HUDEP-2 (cell line): ENCODE measurements at regions not wholly inside any gene's neighbourhood (a gene's known extent, or its start where the extent isn't known, plus 50 kb on each side); places are given as distances from the start of the nearest gene placed in this dataset.

Source experiments
- DNase-seq, 76 experiments: peaks; one replicate each; lab custom pipeline; 2025; ENCODE audit not compliant: unreplicated experiment in 76 of 76; lab: John Stamatoyannopoulos, UW

DNA sequence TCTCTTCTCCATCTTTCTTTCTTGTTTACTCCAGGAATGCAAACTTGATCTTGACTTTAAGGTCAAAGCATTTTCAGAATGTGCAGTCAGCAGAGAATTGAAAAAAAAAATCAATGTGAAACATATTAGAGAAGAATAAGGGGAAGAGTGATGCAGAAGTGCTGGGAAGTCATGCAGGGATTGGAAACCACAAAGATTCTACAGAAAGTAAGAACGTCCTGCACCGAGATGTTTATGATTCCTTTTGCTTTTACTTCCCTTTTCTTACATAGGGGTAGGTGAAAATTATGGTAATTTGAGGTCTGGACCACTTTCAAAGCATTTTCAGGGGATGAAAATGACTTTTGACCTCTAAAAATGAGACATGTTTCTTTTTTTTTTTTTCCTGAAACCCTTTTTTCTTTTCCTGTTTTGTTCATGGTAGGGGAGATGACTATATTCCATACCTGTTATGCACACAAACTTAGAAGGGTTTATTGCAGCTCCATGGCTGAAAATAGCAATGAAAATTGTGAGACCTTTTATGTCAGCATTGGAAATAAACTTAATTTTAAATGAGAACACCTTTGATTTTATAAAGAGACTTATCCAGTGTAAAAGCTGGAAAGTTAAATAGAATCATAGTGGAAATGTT lies 623.5 kb upstream of the TBL1XR1 start:
- no peak for DNase-seq

DNA sequence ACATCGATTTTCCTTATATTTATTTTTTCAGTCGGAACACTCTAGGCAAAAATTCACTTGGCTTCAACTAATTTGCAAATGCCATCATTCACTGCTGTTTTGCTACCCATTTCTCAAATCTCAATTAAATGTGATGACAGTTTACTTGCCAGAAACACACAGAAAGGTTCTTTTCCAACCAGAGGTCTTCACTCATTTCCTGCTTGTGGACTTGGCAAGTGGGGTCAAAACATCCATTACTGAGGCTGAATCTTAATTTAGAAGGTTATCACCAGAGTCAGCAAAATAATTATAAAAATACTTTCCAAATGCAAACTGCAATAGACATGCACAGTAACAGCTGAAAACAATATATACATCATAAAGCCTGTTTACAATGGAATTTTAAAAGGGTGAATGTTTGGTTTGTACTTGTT lies 625.4 kb upstream of the TBL1XR1 start:
- DNase-seq = no peak

DNA sequence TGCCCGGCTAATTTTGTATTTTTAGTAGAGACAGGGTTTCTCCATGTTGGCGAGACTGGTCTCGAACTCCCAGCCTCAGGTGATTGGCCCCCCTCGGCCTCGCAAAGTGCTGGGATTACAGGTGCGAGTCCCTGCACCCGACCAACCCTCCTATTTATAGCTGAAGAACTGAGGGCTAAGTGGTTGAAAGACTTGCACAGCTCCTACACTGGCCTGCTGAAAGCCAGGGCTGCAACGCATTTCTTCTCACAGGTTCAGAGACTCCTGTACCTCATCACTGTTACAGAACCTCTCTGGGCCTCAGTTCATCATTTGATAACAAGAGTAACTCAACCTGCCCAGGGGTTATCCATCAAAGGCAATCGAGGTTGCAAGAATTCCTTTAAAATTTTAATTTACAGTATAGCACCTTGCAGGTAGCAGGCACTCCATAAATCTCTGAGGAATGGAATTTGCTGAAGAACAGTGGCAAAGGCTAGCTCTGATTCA lies 626.5 kb upstream of the TBL1XR1 start:
- no peak for DNase-seq

DNA sequence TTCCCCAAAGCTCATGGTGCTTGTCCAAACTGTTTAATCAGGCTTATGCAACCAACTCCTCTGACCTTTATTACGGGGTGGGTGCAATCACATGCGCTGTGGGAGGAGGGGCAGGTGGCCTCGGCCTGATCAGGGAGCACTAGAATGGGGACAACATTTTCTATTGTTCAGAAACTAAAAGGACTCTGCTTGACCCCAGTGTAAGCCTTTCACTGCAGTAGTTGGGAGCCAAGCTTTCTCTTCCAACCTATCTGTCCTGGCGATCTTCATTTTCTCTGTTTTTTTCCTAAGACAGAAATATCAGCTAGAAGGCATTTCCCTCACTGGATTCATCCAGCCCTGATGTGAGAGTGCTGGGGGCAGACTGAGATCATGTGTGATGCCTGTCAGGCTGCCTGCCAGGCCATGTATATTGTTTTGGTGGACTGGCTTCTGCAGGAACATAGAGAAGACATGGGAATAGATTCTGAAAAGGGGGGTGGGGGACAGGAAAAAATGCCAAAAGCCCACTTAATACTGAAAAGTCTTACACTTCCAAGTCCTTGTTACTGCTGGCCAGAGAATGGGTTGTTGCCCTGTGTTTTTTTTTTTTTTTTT lies 627.0 kb upstream of the TBL1XR1 start:
- DNase-seq = no peak

DNA sequence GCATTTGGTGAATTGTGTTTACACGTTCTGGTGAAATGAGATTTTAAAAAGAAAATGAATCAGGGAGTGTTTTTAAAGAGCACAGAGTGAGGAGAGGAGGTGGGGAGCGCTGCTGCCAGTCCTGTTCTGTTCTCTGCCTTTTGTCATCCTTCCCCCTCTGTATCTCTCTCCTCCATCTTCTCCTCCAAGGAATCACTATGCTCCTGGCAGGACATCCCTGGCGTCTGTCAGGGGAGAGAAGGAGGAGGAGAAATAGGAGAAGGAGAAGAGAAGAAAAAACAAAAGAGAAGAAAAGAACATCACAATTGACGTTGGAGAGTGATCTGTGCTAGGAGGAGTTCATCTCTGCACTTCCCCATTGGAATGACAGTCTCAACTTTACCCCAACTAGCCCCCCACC lies 627.6 kb upstream of the TBL1XR1 start:
- no peak for DNase-seq

DNA sequence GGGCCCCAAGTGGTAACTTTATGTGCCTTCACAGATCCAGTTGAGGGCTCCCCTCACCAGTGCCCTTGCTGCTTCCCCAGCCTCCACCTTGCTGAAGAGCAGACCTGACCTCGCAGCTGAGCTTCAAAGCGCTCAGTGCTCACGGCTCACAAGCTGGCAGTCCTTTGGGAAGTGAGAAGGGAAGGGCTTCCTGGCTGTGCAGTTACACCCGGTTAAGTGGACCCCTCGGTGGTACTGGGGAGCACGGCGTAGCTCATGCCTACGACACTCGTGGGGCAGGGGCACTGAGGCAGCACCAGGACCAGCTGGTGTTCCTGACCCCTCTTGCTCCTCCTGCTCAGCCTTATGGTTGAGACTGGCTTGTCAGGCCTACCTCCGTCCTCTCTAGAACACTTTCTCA lies 629.0 kb upstream of the TBL1XR1 start:
- no peak for DNase-seq

DNA sequence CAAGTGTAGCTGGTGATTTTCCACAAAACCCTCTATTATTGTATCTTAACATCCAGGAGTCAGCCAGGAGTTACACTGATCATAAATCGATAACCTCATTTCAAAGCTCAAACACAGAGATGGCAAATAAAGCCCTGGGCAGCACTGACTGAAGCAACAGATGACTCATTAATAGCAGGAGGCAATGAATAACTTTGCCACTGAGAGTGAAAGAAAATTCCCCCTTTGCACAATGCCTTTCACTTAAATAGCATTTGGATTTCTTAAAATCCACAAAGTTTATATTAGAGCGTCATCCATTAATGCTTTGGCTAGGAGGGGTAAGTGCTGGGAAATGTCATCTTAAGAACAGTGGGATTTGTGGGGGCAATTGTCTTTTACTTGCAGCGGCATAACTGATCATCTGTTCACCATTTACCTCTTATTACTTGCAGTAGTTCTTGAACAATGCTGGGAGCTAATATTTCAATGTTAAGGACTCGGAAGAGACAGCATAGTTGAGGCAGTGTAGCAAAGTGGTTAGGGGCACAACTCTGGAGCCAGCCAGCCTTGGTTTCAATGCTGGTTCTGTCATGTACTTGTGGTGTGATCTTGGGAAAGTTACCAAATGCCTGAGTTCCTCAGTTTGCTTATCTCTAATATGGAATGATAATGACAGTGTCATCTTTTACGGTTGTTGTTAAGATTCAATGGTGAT lies 630.4 kb upstream of the TBL1XR1 start:
- no peak for DNase-seq

DNA sequence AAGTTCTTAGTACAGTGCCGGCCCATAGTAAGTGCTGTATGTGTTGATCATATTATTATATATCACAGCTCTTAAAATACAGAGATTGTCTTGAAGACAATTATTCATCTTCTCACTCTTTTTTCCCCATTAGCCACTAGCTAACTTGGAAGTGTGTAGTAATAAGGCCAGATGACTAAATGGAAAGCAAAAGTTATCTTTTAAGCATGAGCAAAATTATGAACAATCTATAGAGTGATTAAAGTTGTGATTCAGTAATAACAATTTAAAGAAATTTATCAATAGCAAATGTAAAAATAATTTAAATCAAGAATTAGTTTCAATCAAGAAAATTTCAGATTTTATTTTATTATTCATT lies 630.9 kb upstream of the TBL1XR1 start:
- no peak for DNase-seq

DNA sequence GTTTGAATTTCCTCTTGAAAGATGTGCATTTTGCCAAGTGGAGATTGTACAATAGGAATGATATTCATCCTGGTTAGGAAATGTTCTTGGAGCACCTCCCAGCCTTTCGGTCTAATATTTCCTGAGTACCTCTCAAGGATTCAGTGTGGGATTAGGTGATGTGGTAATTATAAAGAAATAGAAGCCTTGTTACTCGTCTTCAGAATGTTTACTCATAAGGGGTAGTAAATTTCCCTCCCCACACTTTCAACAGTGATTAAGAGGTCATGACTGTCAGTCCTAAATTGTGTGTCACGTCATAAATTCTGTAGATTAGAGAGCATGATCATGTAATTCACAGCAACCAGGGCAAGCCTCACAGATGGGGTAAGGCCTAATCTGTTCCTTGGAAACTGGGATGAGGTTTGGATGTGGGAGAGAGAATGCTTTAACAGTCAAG lies 633.1 kb upstream of the TBL1XR1 start:
- DNase-seq = no peak

DNA sequence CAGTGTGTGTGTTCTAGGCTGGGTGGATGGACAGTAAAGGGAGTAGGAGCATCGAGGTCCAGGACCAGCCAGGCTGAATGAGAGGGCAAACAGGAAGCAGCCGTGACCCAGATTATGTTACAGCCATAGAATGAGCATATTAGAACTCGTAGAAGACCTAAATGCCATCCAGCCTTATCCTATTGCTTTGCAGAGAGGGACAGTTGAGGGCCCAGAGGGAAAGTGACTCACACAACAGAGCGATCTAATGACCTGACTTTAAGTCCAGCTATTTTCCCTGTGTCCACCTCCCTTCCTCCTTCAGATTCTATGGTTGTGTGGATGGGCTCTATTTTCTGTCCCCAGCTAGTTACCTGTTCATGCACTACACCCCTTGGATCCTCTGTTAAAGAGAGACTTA lies 634.1 kb upstream of the TBL1XR1 start:
- no peak for DNase-seq

DNA sequence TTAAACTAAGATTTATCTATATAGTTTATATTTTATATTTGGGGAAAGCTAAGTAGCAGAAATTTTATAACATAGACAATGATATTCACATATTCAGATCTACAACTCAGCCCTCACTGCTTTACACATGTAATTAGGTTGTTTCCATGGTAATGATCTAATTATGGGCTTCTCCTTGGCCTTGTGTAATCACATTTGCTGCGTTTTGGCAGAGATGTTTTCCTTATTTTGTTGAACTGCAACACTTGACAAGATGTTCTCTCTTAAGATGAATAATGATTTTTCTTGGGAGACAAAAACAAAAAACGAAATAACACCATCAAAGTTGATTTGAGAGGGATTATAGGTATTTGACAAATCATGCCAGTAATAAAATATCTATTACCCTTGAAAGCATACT lies 635.6 kb upstream of the TBL1XR1 start:
- no peak for DNase-seq

DNA sequence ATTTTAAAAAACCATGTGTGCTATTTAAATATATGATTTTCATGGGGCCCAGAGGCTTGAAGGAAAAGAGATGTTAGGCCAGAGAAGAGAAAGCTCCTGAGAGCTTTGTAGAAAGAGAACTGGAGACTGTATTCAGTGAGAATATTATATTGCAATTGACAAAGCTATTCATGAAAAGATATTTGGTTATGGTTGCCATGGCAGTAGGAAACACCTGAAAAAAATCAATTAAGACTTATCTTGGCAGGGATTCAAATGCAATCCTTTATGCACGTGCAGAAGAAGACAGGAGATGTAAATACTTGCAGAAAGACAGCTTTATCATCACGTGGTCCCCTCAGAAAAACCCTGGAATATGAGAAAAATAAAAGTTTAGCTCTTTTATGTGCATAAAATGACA lies 636.0 kb upstream of the TBL1XR1 start:
- no peak for DNase-seq

DNA sequence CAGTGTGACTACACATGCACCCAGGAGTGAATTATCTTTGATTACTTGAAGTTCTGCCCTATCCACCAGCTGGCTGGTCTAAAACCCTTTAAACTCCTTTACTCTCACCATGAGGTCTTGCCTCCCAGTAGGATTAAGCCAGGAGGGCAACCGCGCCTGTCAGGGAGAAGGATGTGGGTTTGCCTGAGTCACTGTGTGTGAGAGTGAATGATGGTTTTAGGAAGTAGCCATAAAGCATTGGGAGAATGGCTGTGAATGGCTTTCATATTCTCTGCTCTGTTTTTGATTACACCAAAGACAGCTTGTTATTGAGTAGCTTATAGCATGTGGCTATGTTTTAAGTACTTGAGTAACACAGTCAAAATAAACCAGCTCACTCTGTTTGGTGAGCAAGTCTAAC lies 637.7 kb upstream of the TBL1XR1 start:
- no peak for DNase-seq

DNA sequence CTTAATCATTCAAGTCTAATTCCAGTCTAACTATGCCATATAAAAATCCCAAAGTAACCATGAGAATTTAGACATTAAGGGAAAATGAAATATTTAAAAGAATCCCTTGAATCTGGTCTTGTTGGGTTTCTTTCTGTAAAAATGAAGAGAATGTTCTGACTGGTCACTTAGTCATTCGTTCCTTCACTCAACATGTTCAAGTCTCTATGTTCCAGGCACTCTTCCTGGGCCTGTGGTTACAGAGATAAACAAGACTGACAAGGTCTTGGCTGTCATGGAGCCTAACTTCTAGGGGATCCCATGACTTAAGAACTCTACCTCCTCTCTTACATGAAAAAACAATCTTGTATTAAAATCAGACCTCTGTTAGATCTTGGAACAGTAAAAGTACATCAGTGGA lies 638.6 kb upstream of the TBL1XR1 start:
- DNase-seq = peak in 1 of 76 experiments; percentile 9

DNA sequence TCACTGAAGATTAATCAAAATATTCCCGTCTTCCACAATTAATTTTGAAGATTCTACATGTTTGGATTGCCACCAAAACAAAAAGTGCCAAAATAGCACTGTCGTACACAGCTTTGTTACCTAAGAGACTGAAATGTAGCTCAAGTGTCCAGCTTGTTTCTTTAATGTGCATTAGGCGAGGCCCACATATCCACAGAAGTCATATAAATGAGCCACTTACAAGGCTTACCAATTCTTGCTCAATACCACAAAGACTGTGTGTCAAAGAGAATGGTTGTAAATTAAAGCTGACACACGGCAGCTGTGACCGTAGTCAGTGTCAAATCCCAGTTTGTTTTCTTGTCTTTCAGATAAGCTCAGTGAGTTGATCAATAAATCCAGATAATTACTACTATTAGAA lies 639.4 kb upstream of the TBL1XR1 start:
- DNase-seq = no peak

DNA sequence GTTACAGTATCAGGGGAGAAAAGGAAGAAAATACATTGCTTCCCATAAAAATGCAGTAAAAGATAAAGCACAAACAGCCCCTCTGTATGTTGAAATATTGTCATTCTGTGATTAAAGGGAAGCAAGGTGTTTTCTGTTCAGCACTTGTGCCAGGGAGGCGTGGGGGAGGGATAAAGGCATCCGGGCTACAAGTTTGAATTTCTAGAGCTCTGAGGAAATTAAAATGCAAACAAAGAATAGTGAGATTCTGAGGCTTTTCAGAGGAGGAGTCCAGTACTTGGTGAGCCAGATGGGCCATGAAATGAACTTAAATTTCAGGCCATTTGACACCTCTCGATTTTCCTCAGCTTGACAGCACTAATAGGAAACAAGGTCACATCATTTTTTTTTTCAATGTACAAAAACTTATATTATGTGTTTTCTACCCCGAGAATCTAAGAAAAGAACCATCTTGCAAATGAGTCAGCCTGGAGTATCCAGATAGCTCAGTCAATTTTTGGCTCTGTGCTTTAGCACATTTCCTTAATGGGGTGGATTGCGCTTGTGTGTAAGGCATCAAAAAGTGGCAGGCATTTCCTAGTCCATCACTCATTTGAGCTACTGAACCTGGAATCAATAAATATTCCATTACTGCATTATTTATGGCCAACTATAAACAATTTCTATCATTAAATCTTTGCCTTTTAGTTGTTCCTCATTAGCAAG lies 640.8 kb upstream of the TBL1XR1 start:
- no peak for DNase-seq

DNA sequence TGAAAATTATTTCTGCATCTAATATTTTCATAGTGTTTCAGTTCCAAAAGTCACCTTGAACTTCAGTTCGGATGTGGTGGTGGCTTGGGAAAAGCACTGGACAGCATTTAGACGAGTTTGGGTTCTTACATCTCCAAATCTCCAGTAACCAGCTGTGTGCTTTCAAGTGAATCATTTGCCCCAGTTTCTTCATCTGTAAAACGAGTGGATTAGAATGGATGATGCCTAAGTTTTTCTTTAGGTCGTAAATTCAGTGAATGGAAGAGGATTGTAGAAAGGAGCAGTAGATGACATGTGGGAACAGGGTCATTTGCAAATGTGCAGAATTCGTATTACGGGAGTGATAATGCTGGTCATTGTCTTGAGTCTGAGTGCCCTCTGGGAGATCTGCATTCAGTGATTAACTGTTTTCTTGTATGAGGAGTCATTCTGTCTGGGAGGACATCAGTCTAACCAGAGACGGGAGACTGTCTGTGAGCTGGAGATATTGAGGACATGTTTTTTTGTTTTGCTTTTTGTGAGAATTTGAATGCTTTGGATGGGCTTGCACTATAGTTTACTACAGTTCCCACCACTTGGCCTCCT lies 641.6 kb upstream of the TBL1XR1 start:
- DNase-seq = no peak

DNA sequence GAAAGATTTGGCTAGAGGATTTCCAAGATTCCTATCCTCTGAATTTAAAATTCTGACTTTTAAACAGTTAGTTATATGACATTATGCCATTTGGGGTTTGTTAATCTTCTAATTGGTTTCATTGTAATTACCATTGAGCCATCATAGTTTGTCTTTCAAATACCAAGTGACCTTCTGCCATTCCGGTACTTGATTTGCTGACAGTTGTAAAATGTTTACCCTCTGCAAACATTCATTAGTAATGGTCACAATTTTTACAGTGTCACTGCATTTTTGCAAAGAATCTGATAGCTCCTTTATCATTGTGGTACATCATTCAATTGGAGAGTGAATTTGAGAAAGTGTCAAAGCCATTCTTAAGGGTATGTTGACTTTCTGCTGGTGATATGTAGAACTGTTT lies 645.0 kb upstream of the TBL1XR1 start:
- DNase-seq = no peak

DNA sequence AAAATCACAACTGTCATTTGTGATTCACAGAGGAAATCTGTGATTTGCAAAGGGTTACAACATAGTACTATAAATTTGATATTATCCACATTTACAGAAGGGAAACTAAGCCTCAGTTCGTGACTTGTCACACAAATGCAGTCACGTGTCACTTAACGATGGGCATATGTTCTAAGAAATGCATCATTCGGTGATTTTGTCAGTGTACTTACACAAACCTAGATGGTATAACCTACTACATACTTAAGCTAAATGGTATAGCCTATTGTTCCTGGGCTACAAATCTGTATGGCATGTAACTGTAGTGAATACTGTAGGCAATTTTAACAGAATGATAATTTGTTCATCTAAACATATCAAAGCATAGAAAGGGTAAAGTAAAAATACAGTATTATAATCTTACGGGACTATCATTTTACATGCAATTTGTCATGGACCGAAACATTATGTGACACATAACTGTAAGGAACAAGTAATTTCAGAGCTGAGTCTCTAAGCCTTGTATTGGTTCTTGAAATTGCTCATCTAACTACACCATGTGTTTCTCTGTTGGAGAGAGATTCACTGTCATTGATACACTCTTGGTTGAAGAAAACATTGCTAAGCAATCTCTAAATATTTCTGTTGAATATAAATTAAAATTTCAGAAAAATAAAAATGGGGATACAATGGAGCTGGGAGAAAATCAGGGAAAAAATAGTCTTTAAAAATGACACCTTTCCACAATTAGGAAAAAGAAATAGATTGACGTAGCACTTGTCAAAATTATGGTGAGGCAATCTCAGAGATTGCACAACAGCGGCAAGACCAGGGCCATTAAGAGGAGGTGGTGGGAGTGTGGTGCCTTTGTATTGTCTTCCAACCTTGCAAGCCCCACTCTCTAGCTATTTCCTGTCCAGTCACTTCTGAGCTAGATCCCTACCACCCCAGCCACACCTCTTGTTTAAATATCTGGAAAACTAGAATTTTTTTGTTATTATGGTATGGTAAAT lies 645.8 kb upstream of the TBL1XR1 start:
- no peak for DNase-seq
